RWPE1 (cell line): ENCODE measurements at regions not wholly inside any gene's neighbourhood (a gene's known extent, or its start where the extent isn't known, plus 50 kb on each side); places are given as distances from the start of the nearest gene placed in this dataset.
A peak's percentile ranks its signal among the peaks of the same experiment; 100 is the strongest.

Source experiments
- CTCF ChIA-PET: fragments of 350-600 bp; sonication (Branson Sonifier 250); formaldehyde crosslinking; extraction: SDS; loops from one replicate; lab custom pipeline; 2021; lab: Yijun Ruan, JAX
- POLR2A ChIA-PET: fragments of 400-600 bp; formaldehyde crosslinking; extraction: SDS; loops from one replicate; lab custom pipeline; 2020; ENCODE audit warnings: antibody characterized with exemption; ENCODE audit not compliant: low non-redundant PET; lab: Yijun Ruan, JAX
- DNase-seq: peaks from one replicate; pipeline ENCODE4 v3.0.0; 2012; ENCODE audit warnings: low spot score
- H3K27ac ChIP-seq: fragments of 450-650 bp; 2 replicates; pipeline ENCODE4 v1.5.1; 2017
- CTCF ChIP-seq: fragments of 450-650 bp; conservative IDR thresholded peaks from 2 replicates; pipeline ENCODE4 v1.5.1; 2017; ENCODE audit warnings: low read depth, mild to moderate bottlenecking

GRCh38 chr18:46275370-46275769, 171.2 kb downstream of the HAUS1 start:
- no peak overlapping the region for H3K27ac ChIP-seq
- no peak for DNase-seq
- ChIA-PET CTCF (interaction anchor here (0.7 to 0.8 kb wide), 2 partner anchors 132 to 468 kb away, joined by 3 to 5 read pairs; no protein-coding TSS in a partner anchor), POLR2A (no interaction called here)
- TF ChIP-seq CTCF = no peak

- no peak for DNase-seq
- TF ChIP-seq CTCF = no peak
Observed at GRCh38 chr18:46276748-46277147, 172.6 kb downstream of the HAUS1 start.

GRCh38 chr18:46278481-46279465, 174.6 kb downstream of the HAUS1 start:
- DNase-seq = no peak
- ChIA-PET CTCF (interaction anchor here (1.1 kb wide), 1 partner anchor 106 kb away, joined by 3 read pairs; no protein-coding TSS in a partner anchor), POLR2A (no interaction called here)
- TF ChIP-seq CTCF = no peak
- no peak overlapping the region; the same call in 1 of the 2 replicates for H3K27ac ChIP-seq

More at GRCh38 chr18:46276748-46277147, 172.6 kb downstream of the HAUS1 start:
- POLR2A ChIA-PET = no interaction called here
- no peak overlapping the region for H3K27ac ChIP-seq
- CTCF ChIA-PET = no interaction called here

- no peak overlapping the region for H3K27ac ChIP-seq
- DNase-seq = no peak
- ChIA-PET POLR2A (no interaction called here), CTCF (interaction anchor here (1.1 to 2.3 kb wide), 2 partner anchors 62 to 239 kb away, joined by 4 to 7 read pairs; no protein-coding TSS in a partner anchor)
- TF ChIP-seq CTCF = no peak
Observed at GRCh38 chr18:46279673-46280072, 175.5 kb downstream of the HAUS1 start.

GRCh38 chr18:46281185-46282176, 177.3 kb downstream of the HAUS1 start:
- CTCF ChIA-PET = interaction anchor here (0.6 to 2.3 kb wide), 10 partner anchors 45 to 376 kb away, joined by 3 to 11 read pairs (median 4); partner anchors contain the start of gene LOXHD1
- no peak overlapping the region; the same call in 1 of the 2 replicates for H3K27ac ChIP-seq
- peak; percentile 92 for TF ChIP-seq CTCF
- DNase-seq = peak; percentile 43
- POLR2A ChIA-PET = interaction anchor here (0.6 kb wide), 2 partner anchors 129 to 374 kb away, joined by 3 to 7 read pairs; no protein-coding TSS in a partner anchor
